H1 (cell line): ENCODE measurements at regions not wholly inside any gene's neighbourhood (a gene's known extent, or its start where the extent isn't known, plus 50 kb on each side); places are given as distances from the start of the nearest gene placed in this dataset.

Experiments
- BCL11A ChIP-seq, 2 experiments: IDR thresholded peaks; one replicate each; pipeline ENCODE4 v1.6.1; 2011; ENCODE audit warnings: low read depth in 2 of 2, low read length in 2 of 2, mild to moderate bottlenecking in 2 of 2
- CHD1 ChIP-seq: IDR thresholded peaks from 2 replicates; pipeline ENCODE4 v1.6.1; 2012; ENCODE audit warnings: low read depth, low read length, improper control_type of control experiment
- EGR1 ChIP-seq: IDR thresholded peaks from 2 replicates; pipeline ENCODE4 v1.6.1; 2011; ENCODE audit warnings: low read depth, low read length, borderline replicate concordance
- EP300 ChIP-seq, 2 experiments: IDR thresholded peaks; 1 replicate in 1 of 2; 2 replicates in 1 of 2; pipeline ENCODE4 v1.6.1; 2011 to 2012; ENCODE audit warnings: low read depth in 2 of 2, low read length in 2 of 2, mild to moderate bottlenecking in 2 of 2, borderline replicate concordance in 1 of 2, inconsistent platforms in 1 of 2, moderate library complexity in 1 of 2
- NANOG ChIP-seq: IDR thresholded peaks from 2 replicates; pipeline ENCODE4 v1.6.1; 2011; ENCODE audit warnings: low read length, low read depth, mild to moderate bottlenecking, inconsistent platforms; ENCODE audit not compliant: insufficient read depth, poor library complexity, severe bottlenecking
- POLR2A ChIP-seq, 2 experiments: IDR thresholded peaks; 1 replicate in 1 of 2; 2 replicates in 1 of 2; pipeline ENCODE4 v1.6.1; 2011; ENCODE audit warnings: low read depth in 2 of 2, low read length in 2 of 2, mild to moderate bottlenecking in 2 of 2; ENCODE audit errors: control extremely low read depth in 1 of 2
- POLR2AphosphoS5 ChIP-seq: IDR thresholded peaks from 2 replicates; pipeline ENCODE4 v1.6.1; 2011; ENCODE audit warnings: low read depth, low read length
- RAD21 ChIP-seq, 2 experiments: IDR thresholded peaks in 1 of 2; conservative IDR thresholded peaks in 1 of 2; 2 replicates each; pipeline ENCODE4 v1.6.1; 2011; ENCODE audit warnings: low read depth in 2 of 2, low read length in 2 of 2, improper control_type of control experiment in 1 of 2, inconsistent platforms in 1 of 2, mild to moderate bottlenecking in 1 of 2, moderate library complexity in 1 of 2
- SP1 ChIP-seq: IDR thresholded peaks from 2 replicates; pipeline ENCODE4 v1.6.1; 2011; ENCODE audit warnings: low read depth, low read length
- YY1 ChIP-seq: IDR thresholded peaks from 2 replicates; pipeline ENCODE4 v1.6.1; 2011; ENCODE audit warnings: low read depth, mild to moderate bottlenecking, low read length
- TF ChIP-seq, protein P1 (sequence below): fragments of 300-600 bp; sonication (generic); IDR thresholded peaks from 2 replicates; pipeline ENCODE4 v1.7.1; 2012; ENCODE audit warnings: low read length, moderate library complexity, mild to moderate bottlenecking, inconsistent platforms; ENCODE audit not compliant: insufficient replicate concordance
- TF ChIP-seq, protein P2 (sequence below): IDR thresholded peaks from 2 replicates; pipeline ENCODE4 v1.6.1; 2012; ENCODE audit warnings: inconsistent platforms

DNA sequence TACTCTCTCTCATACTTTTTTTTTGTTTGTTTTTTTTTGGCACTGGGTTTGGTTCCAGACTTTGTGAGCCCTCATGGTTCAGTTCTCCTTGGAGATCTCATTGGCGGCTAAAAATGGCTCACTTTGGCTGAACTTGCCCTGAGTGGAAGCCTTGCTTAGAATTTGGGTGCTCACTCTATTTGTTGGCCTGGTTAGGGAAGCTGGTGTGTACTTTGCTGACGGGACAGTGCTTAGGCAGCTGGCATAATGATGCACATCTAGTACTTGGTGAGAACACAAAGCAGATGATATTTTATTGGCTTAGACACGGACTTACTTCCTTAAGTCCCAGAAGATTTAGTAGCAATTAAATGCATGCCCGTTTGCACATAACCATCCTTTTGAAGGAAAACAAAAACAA, 66.5 kb upstream of the GRAMD1B start (continued):
- TF ChIP-seq, protein P1, sequence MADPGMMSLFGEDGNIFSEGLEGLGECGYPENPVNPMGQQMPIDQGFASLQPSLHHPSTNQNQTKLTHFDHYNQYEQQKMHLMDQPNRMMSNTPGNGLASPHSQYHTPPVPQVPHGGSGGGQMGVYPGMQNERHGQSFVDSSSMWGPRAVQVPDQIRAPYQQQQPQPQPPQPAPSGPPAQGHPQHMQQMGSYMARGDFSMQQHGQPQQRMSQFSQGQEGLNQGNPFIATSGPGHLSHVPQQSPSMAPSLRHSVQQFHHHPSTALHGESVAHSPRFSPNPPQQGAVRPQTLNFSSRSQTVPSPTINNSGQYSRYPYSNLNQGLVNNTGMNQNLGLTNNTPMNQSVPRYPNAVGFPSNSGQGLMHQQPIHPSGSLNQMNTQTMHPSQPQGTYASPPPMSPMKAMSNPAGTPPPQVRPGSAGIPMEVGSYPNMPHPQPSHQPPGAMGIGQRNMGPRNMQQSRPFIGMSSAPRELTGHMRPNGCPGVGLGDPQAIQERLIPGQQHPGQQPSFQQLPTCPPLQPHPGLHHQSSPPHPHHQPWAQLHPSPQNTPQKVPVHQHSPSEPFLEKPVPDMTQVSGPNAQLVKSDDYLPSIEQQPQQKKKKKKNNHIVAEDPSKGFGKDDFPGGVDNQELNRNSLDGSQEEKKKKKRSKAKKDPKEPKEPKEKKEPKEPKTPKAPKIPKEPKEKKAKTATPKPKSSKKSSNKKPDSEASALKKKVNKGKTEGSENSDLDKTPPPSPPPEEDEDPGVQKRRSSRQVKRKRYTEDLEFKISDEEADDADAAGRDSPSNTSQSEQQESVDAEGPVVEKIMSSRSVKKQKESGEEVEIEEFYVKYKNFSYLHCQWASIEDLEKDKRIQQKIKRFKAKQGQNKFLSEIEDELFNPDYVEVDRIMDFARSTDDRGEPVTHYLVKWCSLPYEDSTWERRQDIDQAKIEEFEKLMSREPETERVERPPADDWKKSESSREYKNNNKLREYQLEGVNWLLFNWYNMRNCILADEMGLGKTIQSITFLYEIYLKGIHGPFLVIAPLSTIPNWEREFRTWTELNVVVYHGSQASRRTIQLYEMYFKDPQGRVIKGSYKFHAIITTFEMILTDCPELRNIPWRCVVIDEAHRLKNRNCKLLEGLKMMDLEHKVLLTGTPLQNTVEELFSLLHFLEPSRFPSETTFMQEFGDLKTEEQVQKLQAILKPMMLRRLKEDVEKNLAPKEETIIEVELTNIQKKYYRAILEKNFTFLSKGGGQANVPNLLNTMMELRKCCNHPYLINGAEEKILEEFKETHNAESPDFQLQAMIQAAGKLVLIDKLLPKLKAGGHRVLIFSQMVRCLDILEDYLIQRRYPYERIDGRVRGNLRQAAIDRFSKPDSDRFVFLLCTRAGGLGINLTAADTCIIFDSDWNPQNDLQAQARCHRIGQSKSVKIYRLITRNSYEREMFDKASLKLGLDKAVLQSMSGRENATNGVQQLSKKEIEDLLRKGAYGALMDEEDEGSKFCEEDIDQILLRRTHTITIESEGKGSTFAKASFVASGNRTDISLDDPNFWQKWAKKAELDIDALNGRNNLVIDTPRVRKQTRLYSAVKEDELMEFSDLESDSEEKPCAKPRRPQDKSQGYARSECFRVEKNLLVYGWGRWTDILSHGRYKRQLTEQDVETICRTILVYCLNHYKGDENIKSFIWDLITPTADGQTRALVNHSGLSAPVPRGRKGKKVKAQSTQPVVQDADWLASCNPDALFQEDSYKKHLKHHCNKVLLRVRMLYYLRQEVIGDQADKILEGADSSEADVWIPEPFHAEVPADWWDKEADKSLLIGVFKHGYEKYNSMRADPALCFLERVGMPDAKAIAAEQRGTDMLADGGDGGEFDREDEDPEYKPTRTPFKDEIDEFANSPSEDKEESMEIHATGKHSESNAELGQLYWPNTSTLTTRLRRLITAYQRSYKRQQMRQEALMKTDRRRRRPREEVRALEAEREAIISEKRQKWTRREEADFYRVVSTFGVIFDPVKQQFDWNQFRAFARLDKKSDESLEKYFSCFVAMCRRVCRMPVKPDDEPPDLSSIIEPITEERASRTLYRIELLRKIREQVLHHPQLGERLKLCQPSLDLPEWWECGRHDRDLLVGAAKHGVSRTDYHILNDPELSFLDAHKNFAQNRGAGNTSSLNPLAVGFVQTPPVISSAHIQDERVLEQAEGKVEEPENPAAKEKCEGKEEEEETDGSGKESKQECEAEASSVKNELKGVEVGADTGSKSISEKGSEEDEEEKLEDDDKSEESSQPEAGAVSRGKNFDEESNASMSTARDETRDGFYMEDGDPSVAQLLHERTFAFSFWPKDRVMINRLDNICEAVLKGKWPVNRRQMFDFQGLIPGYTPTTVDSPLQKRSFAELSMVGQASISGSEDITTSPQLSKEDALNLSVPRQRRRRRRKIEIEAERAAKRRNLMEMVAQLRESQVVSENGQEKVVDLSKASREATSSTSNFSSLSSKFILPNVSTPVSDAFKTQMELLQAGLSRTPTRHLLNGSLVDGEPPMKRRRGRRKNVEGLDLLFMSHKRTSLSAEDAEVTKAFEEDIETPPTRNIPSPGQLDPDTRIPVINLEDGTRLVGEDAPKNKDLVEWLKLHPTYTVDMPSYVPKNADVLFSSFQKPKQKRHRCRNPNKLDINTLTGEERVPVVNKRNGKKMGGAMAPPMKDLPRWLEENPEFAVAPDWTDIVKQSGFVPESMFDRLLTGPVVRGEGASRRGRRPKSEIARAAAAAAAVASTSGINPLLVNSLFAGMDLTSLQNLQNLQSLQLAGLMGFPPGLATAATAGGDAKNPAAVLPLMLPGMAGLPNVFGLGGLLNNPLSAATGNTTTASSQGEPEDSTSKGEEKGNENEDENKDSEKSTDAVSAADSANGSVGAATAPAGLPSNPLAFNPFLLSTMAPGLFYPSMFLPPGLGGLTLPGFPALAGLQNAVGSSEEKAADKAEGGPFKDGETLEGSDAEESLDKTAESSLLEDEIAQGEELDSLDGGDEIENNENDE: no peak
- no peak for TF ChIP-seq RAD21 (IDR thresholded peaks at IDR 0.05 in 1 of 2, conservative IDR thresholded peaks at IDR 0.05 in 1 of 2; ENCODE audit: low read depth in 2 of 2, low read length in 2 of 2)
- no peak for TF ChIP-seq EP300 (IDR thresholded peaks at IDR 0.05; ENCODE audit: borderline replicate concordance in 1 of 2, low read depth in 2 of 2, low read length in 2 of 2)
- TF ChIP-seq POLR2A (IDR thresholded peaks at IDR 0.05; ENCODE audit: control extremely low read depth in 1 of 2, low read depth in 2 of 2, low read length in 2 of 2): no peak
- no peak for TF ChIP-seq SP1
- no peak for TF ChIP-seq NANOG
- TF ChIP-seq EGR1: no peak
- no peak for TF ChIP-seq YY1
- TF ChIP-seq BCL11A (IDR thresholded peaks at IDR 0.05; ENCODE audit: low read depth in 2 of 2, low read length in 2 of 2): no peak
- TF ChIP-seq POLR2AphosphoS5: no peak
- no peak for TF ChIP-seq CHD1
- TF ChIP-seq, protein P2, sequence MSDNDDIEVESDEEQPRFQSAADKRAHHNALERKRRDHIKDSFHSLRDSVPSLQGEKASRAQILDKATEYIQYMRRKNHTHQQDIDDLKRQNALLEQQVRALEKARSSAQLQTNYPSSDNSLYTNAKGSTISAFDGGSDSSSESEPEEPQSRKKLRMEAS: no peak
